H1 (cell line): ENCODE measurements at regions not wholly inside any gene's neighbourhood (a gene's known extent, or its start where the extent isn't known, plus 50 kb on each side); places are given as distances from the start of the nearest gene placed in this dataset.

ENCODE experiments used
- CBX5 ChIP-seq: fragments of 300-800, 300-1000 bp; sonication (generic); IDR thresholded peaks from 2 replicates; pipeline ENCODE4 v1.7.1; 2016; ENCODE audit warnings: antibody characterized with exemption, low read length, low read depth
- E2F6 ChIP-seq: IDR thresholded peaks from 2 replicates; pipeline ENCODE4 v1.6.1; 2012; ENCODE audit warnings: inconsistent platforms
- HDAC2 ChIP-seq, 2 experiments: fragments of 300-600 bp in 1 of 2; sonication (generic) in 1 of 2; IDR thresholded peaks; 2 replicates each; pipeline ENCODE4 v1.6.1; 2011 to 2012; ENCODE audit warnings: low read depth in 2 of 2, low read length in 2 of 2, mild to moderate bottlenecking in 2 of 2, moderate library complexity in 2 of 2, borderline replicate concordance in 1 of 2, inconsistent platforms in 1 of 2
- HDAC6 ChIP-seq: IDR thresholded peaks from one replicate; pipeline ENCODE4 v1.7.1; 2012; ENCODE audit warnings: low read depth, mild to moderate bottlenecking, inconsistent platforms, low read length, moderate library complexity
- JUND ChIP-seq: IDR thresholded peaks from 2 replicates; pipeline ENCODE4 v1.6.1; 2011; ENCODE audit warnings: mild to moderate bottlenecking, improper control_type of control experiment, low read length
- MAFK ChIP-seq: IDR thresholded peaks from 2 replicates; pipeline ENCODE4 v1.6.1; 2012; ENCODE audit warnings: low read depth, mild to moderate bottlenecking, improper control_type of control experiment, low read length
- SIRT6 ChIP-seq: IDR thresholded peaks from one replicate; pipeline ENCODE4 v1.7.1; 2012; ENCODE audit warnings: low read length, inconsistent platforms
- SP1 ChIP-seq: IDR thresholded peaks from 2 replicates; pipeline ENCODE4 v1.6.1; 2011; ENCODE audit warnings: low read depth, low read length
- SP2 ChIP-seq: IDR thresholded peaks from 2 replicates; pipeline ENCODE4 v1.6.1; 2012; ENCODE audit warnings: mild to moderate bottlenecking, low read length, inconsistent platforms
- SRF ChIP-seq: IDR thresholded peaks from 2 replicates; pipeline ENCODE4 v1.6.1; 2011; ENCODE audit warnings: mild to moderate bottlenecking, low read depth, low read length, moderate library complexity
- SUZ12 ChIP-seq: fragments of 200-600 bp; sonication (generic); IDR thresholded peaks from 2 replicates; pipeline ENCODE4 v1.6.1; 2012; ENCODE audit warnings: mild to moderate bottlenecking, inconsistent platforms, low read length, moderate library complexity, mixed read lengths
- ZNF274 ChIP-seq: IDR thresholded peaks from 2 replicates; pipeline ENCODE4 v1.7.0; 2012; ENCODE audit warnings: low read length, borderline replicate concordance; ENCODE audit errors: extremely low read depth

GRCh38 chr3:145650170-145650569 lies 510.8 kb downstream of the PLOD2 start (continued):
- TF ChIP-seq SP1 (no peak), SIRT6 (no peak), CBX5 (no peak), HDAC6 (no peak), SUZ12 (no peak), MAFK (no peak), ZNF274 (no peak), SRF (no peak), HDAC2 (IDR thresholded peaks at IDR 0.05; ENCODE audit: borderline replicate concordance in 1 of 2, low read depth in 2 of 2, low read length in 2 of 2) (no peak), E2F6 (no peak), JUND (no peak), SP2 (no peak)
